Fibroblast of lung (primary cell): ENCODE measurements at regions not wholly inside any gene's neighbourhood (a gene's known extent, or its start where the extent isn't known, plus 50 kb on each side); places are given as distances from the start of the nearest gene placed in this dataset.

Experiments used
- DNase-seq, 2 donors: peaks; one replicate each; pipeline versions ENCODE4 v3.0.0 to v3.0.0-alpha.2; 2010; ENCODE audit warnings: low read depth in 2 of 2
- H2AFZ ChIP-seq: 2 replicates; pipeline ENCODE4 v1.5.1; 2012; ENCODE audit warnings: low read length, control low read depth, inconsistent platforms
- H3K27ac ChIP-seq: 2 replicates; pipeline ENCODE4 v1.5.1; 2011; ENCODE audit warnings: low read length, control low read depth; ENCODE audit not compliant: insufficient read depth
- H3K27me3 ChIP-seq: 2 replicates; pipeline ENCODE4 v1.5.1; 2011; ENCODE audit warnings: mild to moderate bottlenecking, low read length; ENCODE audit not compliant: control insufficient read depth, insufficient read depth
- H3K36me3 ChIP-seq: 2 replicates; pipeline ENCODE4 v1.5.1; 2011; ENCODE audit warnings: low read length; ENCODE audit not compliant: control insufficient read depth, insufficient read depth
- H3K4me1 ChIP-seq: 2 replicates; pipeline ENCODE4 v1.5.1; 2011; ENCODE audit warnings: low read length; ENCODE audit not compliant: control insufficient read depth, insufficient read depth; ENCODE audit errors: extremely low read depth
- H3K4me2 ChIP-seq: 2 replicates; pipeline ENCODE4 v1.5.1; 2011; ENCODE audit warnings: low read length, control low read depth; ENCODE audit not compliant: insufficient read depth; ENCODE audit errors: extremely low read depth
- H3K4me3 ChIP-seq, 4 experiments: fragments of 200-600 bp in 1 of 4; sonication (generic) in 1 of 4; replicated peaks in 1 of 4; 2 replicates each; pipeline ENCODE4 v1.5.1; 2011 to 2016; ENCODE audit warnings: low read length in 4 of 4, low read depth in 3 of 4, mild to moderate bottlenecking in 3 of 4, control low read depth in 2 of 4, inconsistent platforms in 1 of 4, mixed read lengths in 1 of 4; ENCODE audit not compliant: insufficient read depth in 1 of 4; ENCODE audit errors: control extremely low read depth in 1 of 4
- H3K79me2 ChIP-seq: 2 replicates; pipeline ENCODE4 v1.5.1; 2012; ENCODE audit warnings: mild to moderate bottlenecking, low read length, inconsistent platforms; ENCODE audit not compliant: control insufficient read depth, insufficient read depth
- H3K9ac ChIP-seq: 2 replicates; pipeline ENCODE4 v1.5.1; 2011; ENCODE audit warnings: mild to moderate bottlenecking, low read length, control low read depth; ENCODE audit not compliant: insufficient read depth
- H3K9me3 ChIP-seq: 2 replicates; pipeline ENCODE4 v1.5.1; 2012; ENCODE audit warnings: low read depth, low read length; ENCODE audit not compliant: control insufficient read depth, insufficient read depth
- H4K20me1 ChIP-seq: 2 replicates; pipeline ENCODE4 v1.5.1; 2011; ENCODE audit warnings: low read length; ENCODE audit not compliant: control insufficient read depth, insufficient read depth; ENCODE audit errors: extremely low read depth
- EZH2 ChIP-seq: IDR thresholded peaks from 2 replicates; pipeline ENCODE4 v1.5.1; 2012; ENCODE audit warnings: low read length, control low read depth, mild to moderate bottlenecking; ENCODE audit errors: missing control alignments
- TF ChIP-seq, protein P1 (sequence below), 2 donors: IDR thresholded peaks in 1 of 2; conservative IDR thresholded peaks in 1 of 2; 1 replicate in 1 of 2; 2 replicates in 1 of 2; pipeline ENCODE4 v1.5.1; 2011 to 2012; ENCODE audit warnings: low read length in 2 of 2, control low read depth in 1 of 2, inconsistent platforms in 1 of 2, low read depth in 1 of 2, mild to moderate bottlenecking in 1 of 2

DNA sequence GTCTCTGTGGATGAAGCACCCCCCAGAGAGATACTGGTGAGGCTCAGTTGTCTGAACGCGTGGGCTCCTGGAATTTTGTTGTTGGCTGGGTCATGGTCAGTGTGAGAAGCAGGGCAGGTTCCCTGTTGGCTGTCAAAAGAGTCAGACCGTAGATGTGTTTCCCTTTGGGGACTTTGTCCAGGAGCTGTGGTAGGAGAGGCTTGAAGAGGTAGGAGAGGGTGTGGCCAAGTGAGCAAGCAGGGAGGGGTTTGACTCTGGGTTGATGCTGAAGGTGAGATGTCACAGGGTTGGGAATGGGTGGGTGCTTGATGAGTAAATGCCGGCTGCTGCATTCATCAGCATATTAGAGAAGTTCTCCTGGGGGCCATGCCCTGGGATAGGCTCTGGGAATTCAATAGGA is 803.2 kb downstream of the TBC1D22A start:
- no peak for DNase-seq
- H3K27ac ChIP-seq: no peak overlapping the region
- H2AFZ ChIP-seq: no peak overlapping the region
- no peaks in the 10 kb centered on the region for H4K20me1 ChIP-seq
- no peaks in the 10 kb centered on the region for H3K79me2 ChIP-seq
- H3K4me3 ChIP-seq: no peak overlapping the region
- H3K27me3 ChIP-seq: no peaks in the 10 kb centered on the region
- H3K4me1 ChIP-seq: no peaks in the 10 kb centered on the region
- TF ChIP-seq, protein P1, sequence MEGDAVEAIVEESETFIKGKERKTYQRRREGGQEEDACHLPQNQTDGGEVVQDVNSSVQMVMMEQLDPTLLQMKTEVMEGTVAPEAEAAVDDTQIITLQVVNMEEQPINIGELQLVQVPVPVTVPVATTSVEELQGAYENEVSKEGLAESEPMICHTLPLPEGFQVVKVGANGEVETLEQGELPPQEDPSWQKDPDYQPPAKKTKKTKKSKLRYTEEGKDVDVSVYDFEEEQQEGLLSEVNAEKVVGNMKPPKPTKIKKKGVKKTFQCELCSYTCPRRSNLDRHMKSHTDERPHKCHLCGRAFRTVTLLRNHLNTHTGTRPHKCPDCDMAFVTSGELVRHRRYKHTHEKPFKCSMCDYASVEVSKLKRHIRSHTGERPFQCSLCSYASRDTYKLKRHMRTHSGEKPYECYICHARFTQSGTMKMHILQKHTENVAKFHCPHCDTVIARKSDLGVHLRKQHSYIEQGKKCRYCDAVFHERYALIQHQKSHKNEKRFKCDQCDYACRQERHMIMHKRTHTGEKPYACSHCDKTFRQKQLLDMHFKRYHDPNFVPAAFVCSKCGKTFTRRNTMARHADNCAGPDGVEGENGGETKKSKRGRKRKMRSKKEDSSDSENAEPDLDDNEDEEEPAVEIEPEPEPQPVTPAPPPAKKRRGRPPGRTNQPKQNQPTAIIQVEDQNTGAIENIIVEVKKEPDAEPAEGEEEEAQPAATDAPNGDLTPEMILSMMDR (conservative IDR thresholded peaks at IDR 0.05 in 1 of 2, IDR thresholded peaks at IDR 0.05 in 1 of 2; ENCODE audit: low read depth in 1 of 2, low read length in 2 of 2): no peak
- no peak for TF ChIP-seq EZH2
- no peaks in the 10 kb centered on the region for H3K36me3 ChIP-seq
- H3K4me2 ChIP-seq: no peak overlapping the region
- no peaks in the 10 kb centered on the region for H3K9me3 ChIP-seq
- H3K9ac ChIP-seq: no peak overlapping the region

GRCh38 chr22:47564651-47565434 is 802.4 kb downstream of the TBC1D22A start:
- no peak overlapping the region for H2AFZ ChIP-seq
- H3K4me3 ChIP-seq: no peak overlapping the region
- H3K36me3 ChIP-seq: no peaks in the 10 kb centered on the region
- TF ChIP-seq, protein P1 (conservative IDR thresholded peaks at IDR 0.05 in 1 of 2, IDR thresholded peaks at IDR 0.05 in 1 of 2; ENCODE audit: low read depth in 1 of 2, low read length in 2 of 2): no peak
- no peak for TF ChIP-seq EZH2
- H3K79me2 ChIP-seq: no peaks in the 10 kb centered on the region
- H3K4me2 ChIP-seq: no peak overlapping the region
- H3K27ac ChIP-seq: no peak overlapping the region
- H3K27me3 ChIP-seq: no peaks in the 10 kb centered on the region
- no peak overlapping the region for H3K9ac ChIP-seq
- H4K20me1 ChIP-seq: no peaks in the 10 kb centered on the region
- H3K4me1 ChIP-seq: no peaks in the 10 kb centered on the region
- no peaks in the 10 kb centered on the region for H3K9me3 ChIP-seq
- peak in 1 of 2 donors; percentile 64 for DNase-seq

DNA sequence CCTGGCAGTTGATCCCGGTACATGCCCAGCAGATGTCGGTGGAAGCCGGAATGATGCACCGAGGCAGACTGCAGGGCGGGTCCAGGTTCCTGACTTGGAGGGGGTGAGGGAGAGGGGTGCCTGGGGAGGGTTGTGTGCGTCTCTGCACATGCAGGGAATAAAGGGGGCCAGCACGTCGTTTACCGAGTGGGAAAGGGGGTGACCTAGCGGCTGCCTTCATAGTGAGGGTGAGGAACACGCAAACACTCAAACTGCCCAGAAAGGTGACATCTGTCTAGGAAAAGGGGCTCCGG is 801.7 kb downstream of the TBC1D22A start:
- no peaks in the 10 kb centered on the region for H4K20me1 ChIP-seq
- H2AFZ ChIP-seq: no peak overlapping the region
- H3K27me3 ChIP-seq: no peaks in the 10 kb centered on the region
- no peak overlapping the region for H3K4me2 ChIP-seq
- no peaks in the 10 kb centered on the region for H3K9me3 ChIP-seq
- H3K36me3 ChIP-seq: no peaks in the 10 kb centered on the region
- no peaks in the 10 kb centered on the region for H3K4me1 ChIP-seq
- DNase-seq: no peak
- no peak overlapping the region for H3K27ac ChIP-seq
- TF ChIP-seq EZH2: no peak
- TF ChIP-seq, protein P1 (conservative IDR thresholded peaks at IDR 0.05 in 1 of 2, IDR thresholded peaks at IDR 0.05 in 1 of 2; ENCODE audit: low read depth in 1 of 2, low read length in 2 of 2): no peak
- H3K4me3 ChIP-seq: no peak overlapping the region
- H3K9ac ChIP-seq: no peak overlapping the region
- no peaks in the 10 kb centered on the region for H3K79me2 ChIP-seq
